ENCODE measurements at regions not wholly inside any gene's neighbourhood (a gene's known extent, or its start where the extent isn't known, plus 50 kb on each side); places are given as distances from the start of the nearest gene placed in this dataset.

DNA sequence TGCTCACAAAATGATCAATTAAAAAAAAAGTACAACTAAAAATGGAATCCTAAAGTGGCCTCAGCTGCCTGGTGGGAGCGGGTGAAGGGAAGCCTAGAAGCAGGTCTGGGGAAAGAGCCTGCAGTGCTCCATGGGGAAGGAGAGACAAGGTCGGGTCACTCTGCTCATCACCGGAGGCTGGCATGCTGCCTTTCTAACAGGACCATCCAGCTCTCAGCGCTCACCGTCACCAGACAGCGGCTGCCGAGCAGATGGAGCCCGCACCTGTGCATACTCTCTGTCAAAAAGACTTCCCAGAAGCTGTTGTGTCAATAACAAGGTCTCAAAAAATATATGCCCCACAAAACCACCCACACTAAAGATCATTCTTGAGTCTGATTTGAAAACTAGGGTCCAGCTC, 112.8 kb downstream of the BAMBI start:
- Histone ChIP-seq H3K27me3 (ENCODE audit: control insufficient read depth, insufficient read depth, low read length) (peaks cover 16% of the 10 kb centered on the region), H3K4me3 (ENCODE audit: low read depth, low read length) (no peak overlapping the region), H3K36me3 (ENCODE audit: control insufficient read depth, insufficient read depth, low read length) (no peaks in the 10 kb centered on the region)
- CTCF ChIA-PET, result interaction anchor here (1.1 kb wide), 1 partner anchor 12 kb away, joined by 3 read pairs; no protein-coding TSS in a partner anchor
- POLR2A ChIA-PET, result interaction anchor here (0.6 kb wide), 1 partner anchor 744 kb away, joined by 4 read pairs; no protein-coding TSS in a partner anchor
- DNase-seq (ENCODE audit: low read depth), result no peak
- TF ChIP-seq, protein P1, sequence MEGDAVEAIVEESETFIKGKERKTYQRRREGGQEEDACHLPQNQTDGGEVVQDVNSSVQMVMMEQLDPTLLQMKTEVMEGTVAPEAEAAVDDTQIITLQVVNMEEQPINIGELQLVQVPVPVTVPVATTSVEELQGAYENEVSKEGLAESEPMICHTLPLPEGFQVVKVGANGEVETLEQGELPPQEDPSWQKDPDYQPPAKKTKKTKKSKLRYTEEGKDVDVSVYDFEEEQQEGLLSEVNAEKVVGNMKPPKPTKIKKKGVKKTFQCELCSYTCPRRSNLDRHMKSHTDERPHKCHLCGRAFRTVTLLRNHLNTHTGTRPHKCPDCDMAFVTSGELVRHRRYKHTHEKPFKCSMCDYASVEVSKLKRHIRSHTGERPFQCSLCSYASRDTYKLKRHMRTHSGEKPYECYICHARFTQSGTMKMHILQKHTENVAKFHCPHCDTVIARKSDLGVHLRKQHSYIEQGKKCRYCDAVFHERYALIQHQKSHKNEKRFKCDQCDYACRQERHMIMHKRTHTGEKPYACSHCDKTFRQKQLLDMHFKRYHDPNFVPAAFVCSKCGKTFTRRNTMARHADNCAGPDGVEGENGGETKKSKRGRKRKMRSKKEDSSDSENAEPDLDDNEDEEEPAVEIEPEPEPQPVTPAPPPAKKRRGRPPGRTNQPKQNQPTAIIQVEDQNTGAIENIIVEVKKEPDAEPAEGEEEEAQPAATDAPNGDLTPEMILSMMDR (IDR thresholded peaks at IDR 0.05; ENCODE audit: insufficient read depth, low read depth, low read length), result no peak

DNA sequence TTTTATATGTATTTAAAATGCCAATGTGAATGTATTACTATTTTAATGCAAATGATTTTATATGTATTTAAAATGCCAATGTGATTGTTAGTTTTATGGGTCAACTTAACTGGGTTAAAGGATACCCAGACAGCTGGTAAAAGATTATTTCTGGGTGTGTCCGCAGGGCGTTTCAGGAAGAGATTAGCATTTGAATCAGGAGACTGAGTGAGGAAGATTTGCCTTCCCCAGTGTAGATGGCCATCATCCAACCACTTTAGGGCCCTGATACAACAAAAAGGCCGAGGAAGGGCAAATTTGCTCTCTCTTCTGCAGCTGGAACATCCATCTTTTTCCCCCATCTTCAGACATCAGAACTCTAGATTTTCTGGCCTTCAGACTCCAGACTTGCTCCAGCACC, 116.2 kb downstream of the BAMBI start:
- POLR2A ChIA-PET, result no interaction called here
- DNase-seq (ENCODE audit: low read depth), result no peak
- CTCF ChIA-PET, result no interaction called here
- H3K27me3 ChIP-seq (ENCODE audit: control insufficient read depth, insufficient read depth, low read length), result peaks cover 15% of the 10 kb centered on the region
- H3K36me3 ChIP-seq (ENCODE audit: control insufficient read depth, insufficient read depth, low read length), result no peaks in the 10 kb centered on the region
- TF ChIP-seq, protein P1 (IDR thresholded peaks at IDR 0.05; ENCODE audit: insufficient read depth, low read depth, low read length), result no peak
- no peak overlapping the region for H3K4me3 ChIP-seq (ENCODE audit: low read depth, low read length)

DNA sequence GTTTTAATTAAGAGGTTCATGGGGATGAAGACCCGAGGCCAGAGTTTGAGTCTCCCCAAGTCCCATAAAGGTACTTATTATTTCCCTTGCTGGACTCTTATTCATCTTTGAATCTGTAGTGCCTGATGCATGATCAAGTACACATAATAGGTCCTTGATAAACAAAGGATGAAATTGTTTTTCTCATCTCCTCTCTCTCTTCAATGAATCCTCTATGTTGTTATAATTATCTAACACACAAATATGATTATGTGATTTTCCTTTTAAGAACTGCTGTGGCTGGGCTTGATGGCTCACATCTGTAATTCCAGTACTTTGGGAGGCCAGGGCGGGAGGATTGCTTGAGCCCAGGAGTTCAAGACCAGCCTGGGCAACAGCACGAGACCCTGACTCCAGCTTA, 117.7 kb downstream of the BAMBI start:
- Histone ChIP-seq H3K36me3 (ENCODE audit: control insufficient read depth, insufficient read depth, low read length) (no peaks in the 10 kb centered on the region), H3K27me3 (ENCODE audit: control insufficient read depth, insufficient read depth, low read length) (peaks cover 11% of the 10 kb centered on the region), H3K4me3 (ENCODE audit: low read depth, low read length) (no peak overlapping the region)
- CTCF ChIA-PET, result no interaction called here
- TF ChIP-seq, protein P1 (IDR thresholded peaks at IDR 0.05; ENCODE audit: insufficient read depth, low read depth, low read length), result no peak
- POLR2A ChIA-PET, result no interaction called here
- DNase-seq (ENCODE audit: low read depth), result no peak

DNA sequence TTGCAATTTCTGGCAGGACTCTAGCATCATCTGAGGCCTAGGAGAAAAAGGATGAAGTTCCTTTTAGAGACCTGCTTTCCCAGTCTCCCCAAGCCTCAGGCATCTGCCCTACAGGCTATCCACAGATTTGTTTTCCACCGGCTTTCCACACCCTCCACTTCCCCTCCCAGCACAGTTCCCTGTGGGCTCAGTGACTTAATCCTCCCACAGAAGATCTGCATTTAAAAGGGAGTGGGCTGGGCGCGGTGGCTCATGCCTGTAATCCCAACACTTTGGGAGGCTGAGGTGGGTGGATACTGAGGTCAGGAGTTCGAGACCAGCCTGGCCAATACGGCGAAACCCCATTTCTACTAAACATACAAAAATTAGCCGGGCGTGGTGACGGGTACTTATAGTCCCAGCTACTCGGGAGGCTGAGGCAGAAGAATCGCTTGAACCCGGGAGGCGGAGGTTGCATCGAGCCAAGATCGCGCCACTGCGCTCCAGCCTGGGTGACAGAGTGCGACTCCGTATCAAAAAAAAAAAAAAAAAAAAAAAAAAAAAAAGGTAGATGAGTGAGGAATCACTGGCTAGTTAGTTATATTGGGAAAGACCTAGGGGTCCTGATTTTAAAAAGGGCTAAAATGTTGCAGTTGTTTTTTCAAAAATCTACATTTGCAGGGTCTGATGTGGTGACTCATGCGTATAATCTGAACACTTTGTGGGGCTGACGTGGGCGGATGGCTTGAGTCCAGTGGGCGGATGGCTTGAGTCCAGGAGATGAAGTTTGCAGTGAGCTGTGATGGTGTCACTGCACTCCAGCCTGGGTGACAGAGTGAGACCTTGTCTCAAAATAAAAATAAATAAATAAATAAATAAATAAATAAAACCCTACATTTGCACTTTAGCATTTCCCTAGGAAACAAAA, 119.5 kb downstream of the BAMBI start:
- no peak for DNase-seq (ENCODE audit: low read depth)
- CTCF ChIA-PET, result no interaction called here
- Histone ChIP-seq H3K36me3 (ENCODE audit: control insufficient read depth, insufficient read depth, low read length) (no peaks in the 10 kb centered on the region), H3K27me3 (ENCODE audit: control insufficient read depth, insufficient read depth, low read length) (peaks cover 16% of the 10 kb centered on the region), H3K4me3 (ENCODE audit: low read depth, low read length) (no peak overlapping the region)
- POLR2A ChIA-PET, result no interaction called here
- TF ChIP-seq, protein P1 (IDR thresholded peaks at IDR 0.05; ENCODE audit: insufficient read depth, low read depth, low read length), result no peak

DNA sequence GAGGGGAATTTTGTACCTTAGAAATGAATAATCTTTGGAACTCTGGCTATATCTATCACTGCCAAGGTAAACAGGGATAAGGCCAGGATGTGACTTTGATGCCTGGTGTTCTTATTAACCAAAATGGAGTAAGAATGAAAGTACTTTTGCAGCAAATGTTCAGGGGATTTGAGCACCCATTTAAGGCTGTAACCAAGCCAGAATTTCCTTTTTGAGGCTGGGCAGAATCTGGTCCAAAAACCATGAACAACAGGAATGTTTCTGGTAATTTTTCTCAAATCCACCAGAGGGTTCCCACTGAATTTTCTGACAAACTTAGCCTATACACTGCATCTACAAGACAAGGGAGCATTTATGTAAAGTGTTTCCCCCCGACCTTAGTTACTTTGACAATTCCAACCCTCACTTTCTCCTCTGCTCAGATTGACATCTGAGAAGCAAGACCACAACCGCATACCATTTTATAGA, 120.6 kb downstream of the BAMBI start:
- TF ChIP-seq, protein P1 (IDR thresholded peaks at IDR 0.05; ENCODE audit: insufficient read depth, low read depth, low read length), result no peak
- ChIA-PET POLR2A (no interaction called here), CTCF (no interaction called here)
- no peak for DNase-seq (ENCODE audit: low read depth)
- peaks cover 15% of the 10 kb centered on the region for H3K27me3 ChIP-seq (ENCODE audit: control insufficient read depth, insufficient read depth, low read length)
- H3K36me3 ChIP-seq (ENCODE audit: control insufficient read depth, insufficient read depth, low read length), result no peaks in the 10 kb centered on the region
- H3K4me3 ChIP-seq (ENCODE audit: low read depth, low read length), result no peak overlapping the region

Data from BJ (cell line).